IMR-90 (cell line): ENCODE measurements at regions not wholly inside any gene's neighbourhood (a gene's known extent, or its start where the extent isn't known, plus 50 kb on each side); places are given as distances from the start of the nearest gene placed in this dataset.

Experiments used
- ATAC-seq: fragments of 200-7000 bp; cut with Tn5 transposase; 2 replicates; pipeline ENCODE4 v1.9.1; 2020; ENCODE audit warnings: low read depth, mild to moderate bottlenecking, moderate library complexity
- BruUV-seq: library from RNA; stranded (reverse); fragments of 400-500 nt; replicated peaks from 2 replicates; lab custom pipeline; 2021; lab: Mats Ljungman, UMichigan
- CTCF ChIA-PET: fragments of 300-600 bp; formaldehyde crosslinking; extraction: SDS; loops from one replicate; lab custom pipeline; 2021; ENCODE audit warnings: antibody characterized with exemption; lab: Yijun Ruan, JAX
- POLR2A ChIA-PET: fragments of 300-600 bp; sonication (Branson Sonifier 250); formaldehyde crosslinking; loops from one replicate; lab custom pipeline; 2022; ENCODE audit warnings: antibody characterized with exemption; ENCODE audit not compliant: unreplicated experiment; lab: Charles Lee
- DNase-seq: peaks from one replicate; pipeline ENCODE4 v3.0.0; 2013
- H2AFZ ChIP-seq: replicated peaks from 2 replicates; pipeline ENCODE3; 2013; ENCODE audit warnings: low read length, mild to moderate bottlenecking; ENCODE audit not compliant: poor library complexity
- H2AK5ac ChIP-seq: 2 replicates; pipeline ENCODE4 v1.6.1; 2013; ENCODE audit warnings: low read depth, low read length, inconsistent platforms
- H2AK9ac ChIP-seq: replicated peaks from 2 replicates; pipeline ENCODE3; 2013; ENCODE audit warnings: mild to moderate bottlenecking, low read depth, low read length, moderate library complexity; ENCODE audit not compliant: poor library complexity
- H2BK120ac ChIP-seq: 2 replicates; pipeline ENCODE4 v1.6.1; 2013; ENCODE audit warnings: low read depth, low read length, inconsistent platforms
- H2BK15ac ChIP-seq: 3 replicates; pipeline ENCODE4 v1.6.1; 2013; ENCODE audit warnings: low read depth, low read length, inconsistent platforms
- H2BK20ac ChIP-seq: 2 replicates; pipeline ENCODE4 v1.6.1; 2013; ENCODE audit warnings: low read depth, mild to moderate bottlenecking, inconsistent platforms, low read length, moderate library complexity
- H2BK5ac ChIP-seq: 2 replicates; pipeline ENCODE4 v1.6.1; 2013; ENCODE audit warnings: mild to moderate bottlenecking, low read depth, low read length, inconsistent platforms; ENCODE audit not compliant: poor library complexity, severe bottlenecking
- H3K14ac ChIP-seq: replicated peaks from 2 replicates; pipeline ENCODE4 v1.6.1; 2013; ENCODE audit warnings: low read depth, low read length, inconsistent platforms
- H3K18ac ChIP-seq: 2 replicates; pipeline ENCODE4 v1.6.1; 2013; ENCODE audit warnings: low read depth, low read length, control low read depth
- H3K23ac ChIP-seq: 2 replicates; pipeline ENCODE4 v1.6.1; 2013; ENCODE audit warnings: low read depth, low read length, inconsistent platforms
- H3K27ac ChIP-seq: 2 replicates; pipeline ENCODE4 v1.5.1; 2013; ENCODE audit warnings: mild to moderate bottlenecking, control low read depth, low read length; ENCODE audit not compliant: insufficient read depth
- H3K27me3 ChIP-seq: 2 replicates; pipeline ENCODE4 v1.6.1; 2013; ENCODE audit warnings: low read length; ENCODE audit not compliant: control insufficient read depth, insufficient read depth
- H3K36me3 ChIP-seq: 2 replicates; pipeline ENCODE4 v1.6.1; 2013; ENCODE audit warnings: low read length, mixed read lengths; ENCODE audit not compliant: control insufficient read depth, insufficient read depth
- H3K4ac ChIP-seq: 2 replicates; pipeline ENCODE4 v1.6.1; 2013; ENCODE audit warnings: low read depth, low read length, inconsistent platforms
- H3K4me1 ChIP-seq: 2 replicates; pipeline ENCODE4 v1.6.1; 2013; ENCODE audit warnings: low read length, mixed read lengths; ENCODE audit not compliant: control insufficient read depth, insufficient read depth
- H3K4me2 ChIP-seq: 2 replicates; pipeline ENCODE4 v1.6.1; 2013; ENCODE audit warnings: low read depth, mild to moderate bottlenecking, control low read depth, low read length, moderate library complexity
- H3K4me3 ChIP-seq: 2 replicates; pipeline ENCODE4 v1.5.1; 2013; ENCODE audit warnings: low read depth, mild to moderate bottlenecking, control low read depth, low read length, moderate library complexity; ENCODE audit not compliant: insufficient read depth
- H3K56ac ChIP-seq: 2 replicates; pipeline ENCODE4 v1.6.1; 2013; ENCODE audit warnings: low read length, inconsistent platforms; ENCODE audit not compliant: insufficient read depth; ENCODE audit errors: extremely low read depth
- H3K79me1 ChIP-seq, 2 experiments: 2 replicates each; pipeline ENCODE4 v1.6.1; 2013; ENCODE audit warnings: low read length in 2 of 2, inconsistent platforms in 1 of 2, low read depth in 1 of 2
- H3K9ac ChIP-seq: 2 replicates; pipeline ENCODE4 v1.6.1; 2013; ENCODE audit warnings: low read depth, low read length, control low read depth
- H3K9me1 ChIP-seq: 2 replicates; pipeline ENCODE4 v1.6.1; 2013; ENCODE audit warnings: low read length, inconsistent platforms; ENCODE audit not compliant: insufficient read depth
- H3K9me3 ChIP-seq: 2 replicates; pipeline ENCODE4 v1.6.1; 2013; ENCODE audit warnings: low read length; ENCODE audit not compliant: control insufficient read depth, insufficient read depth
- H4K20me1 ChIP-seq: 2 replicates; pipeline ENCODE4 v1.6.1; 2013; ENCODE audit warnings: low read length, inconsistent platforms; ENCODE audit not compliant: insufficient read depth
- H4K5ac ChIP-seq: 2 replicates; pipeline ENCODE4 v1.6.1; 2013; ENCODE audit warnings: mild to moderate bottlenecking, low read depth, low read length, control low read depth
- H4K8ac ChIP-seq, 2 experiments: 2 replicates each; pipeline ENCODE4 v1.6.1; 2013; ENCODE audit warnings: low read depth in 2 of 2, low read length in 2 of 2, control low read depth in 1 of 2, inconsistent platforms in 1 of 2
- H4K91ac ChIP-seq: 2 replicates; pipeline ENCODE4 v1.6.1; 2013; ENCODE audit warnings: low read depth, low read length, inconsistent platforms; ENCODE audit not compliant: insufficient read depth
- FOS ChIP-seq: fragments of 150-350 bp; IDR thresholded peaks from 2 replicates; pipeline ENCODE4 v1.6.1; 2016; ENCODE audit warnings: low read depth, low read length
- USF2 ChIP-seq: fragments of 150-350 bp; IDR thresholded peaks from 2 replicates; pipeline ENCODE4 v1.6.1; 2017; ENCODE audit warnings: mild to moderate bottlenecking, antibody characterized with exemption, low read length, low read depth
- WGBS, 2 experiments: methylation state at CpG; one replicate each; pipeline versions ENCODE4 v1.1.5 to v1.1.7; 2013; ENCODE audit warnings: missing lambda C conversion rate in 2 of 2; ENCODE audit not compliant: insufficient read length in 1 of 2; ENCODE audit errors: extremely low coverage in 2 of 2; 5-methylcytosine and 5-hydroxymethylcytosine counted together
- dilution Hi-C: fragments of 300-500 bp; cut with HindIII; formaldehyde crosslinking; loops from one replicate; pipeline ENCODE4 v1.14.3; 2018; ENCODE audit warnings: low sequenced_read_pairs; ENCODE audit not compliant: unreplicated experiment
- in situ Hi-C: fragments of 300-500 bp; cut with MboI; formaldehyde crosslinking; loops from 3 replicates; pipeline ENCODE4 v1.14.3; 2019; ENCODE audit warnings: low sequenced_read_pairs, inconsistent platforms, mixed read lengths
- intact Hi-C: fragments of 100-400 bp; cut with micrococcal nuclease; formaldehyde crosslinking; loops from 2 replicates; pipeline ENCODE4 v1.10.0; 2022

- intact Hi-C loops (no loop called here), in situ Hi-C loops (no loop called here), dilution Hi-C loops (no loop called here)
- Histone ChIP-seq H3K27ac (no peak overlapping the region), H3K9ac (no peak overlapping the region), H3K18ac (no peak overlapping the region), H4K5ac (no peak overlapping the region), H4K8ac (no peak overlapping the region), H3K27me3 (no peaks in the 10 kb centered on the region), H2AFZ (no peak overlapping the region), H4K91ac (no peak overlapping the region), H3K9me1 (peaks cover 7% of the 10 kb centered on the region; the same call in 1 of the 2 replicates), H3K4me3 (no peak overlapping the region), H3K14ac (no peak overlapping the region), H3K36me3 (no peaks in the 10 kb centered on the region), H3K9me3 (no peaks in the 10 kb centered on the region), H3K4me1 (no peaks in the 10 kb centered on the region), H4K20me1 (no peaks in the 10 kb centered on the region), H3K79me1 (no peaks in the 10 kb centered on the region), H2AK9ac (peak overlapping the region; percentile 29), H3K4ac (no peak overlapping the region), H2BK120ac (no peak overlapping the region), H2AK5ac (no peak overlapping the region), H2BK20ac (no peak overlapping the region), H2BK15ac (no peak overlapping the region), H3K23ac (no peak overlapping the region), H3K56ac (no peak overlapping the region), H2BK5ac (no peak overlapping the region), H3K4me2 (no peak overlapping the region)
- no peak for TF ChIP-seq FOS
- no peak for TF ChIP-seq USF2
- WGBS, 2 experiments, result 63% methylated on average over 1 of the region's 2 CpGs; no CpG with 5 or more reads in 1 of the 2 experiments
- BruUV-seq, result no TSS peak
- DNase-seq, result no peak
- no peak for ATAC-seq
- CTCF ChIA-PET, result no interaction called here
- POLR2A ChIA-PET, result no interaction called here
Measured at GRCh38 chr10:30792025-30792424, 162.5 kb upstream of the LYZL2 start.
